Upper lobe of left lung (tissue), 6 donors: ENCODE measurements at regions not wholly inside any gene's neighbourhood (a gene's known extent, or its start where the extent isn't known, plus 50 kb on each side); places are given as distances from the start of the nearest gene placed in this dataset.

Source experiments
- ATAC-seq, 2 donors: fragments of 200-7000 bp; cut with Tn5 transposase; one replicate each; pipeline ENCODE4 v1.9.1; 2022; ENCODE audit warnings: mild to moderate bottlenecking in 2 of 2, moderate library complexity in 2 of 2; ENCODE audit not compliant: low FRiP score in 2 of 2
- DNase-seq, 2 donors: peaks; one replicate each; pipeline ENCODE4 v3.0.0-alpha.2; 2019 to 2020
- H3K27ac ChIP-seq, 4 donors: fragments of 200-600 bp; sonication (generic); one replicate each; pipeline ENCODE4 v1.5.1; 2016 to 2019
- H3K27me3 ChIP-seq, 4 donors: fragments of 200-600 bp; sonication (generic); one replicate each; pipeline ENCODE4 v1.5.1; 2017 to 2019
- H3K36me3 ChIP-seq, 4 donors: fragments of 200-600 bp; sonication (generic); one replicate each; pipeline ENCODE4 v1.5.1; 2016 to 2019
- H3K4me1 ChIP-seq, 4 donors: fragments of 200-600 bp; sonication (generic); one replicate each; pipeline ENCODE4 v1.5.1; 2018 to 2019
- H3K4me3 ChIP-seq, 4 donors: fragments of 200-600 bp; sonication (generic); one replicate each; pipeline ENCODE4 v1.5.1; 2017 to 2019; ENCODE audit warnings: mild to moderate bottlenecking in 2 of 4, moderate library complexity in 1 of 4
- H3K9me3 ChIP-seq, 4 donors: fragments of 200-600 bp; sonication (generic); one replicate each; pipeline ENCODE4 v1.5.1; 2018 to 2019
- CTCF ChIP-seq, 6 experiments: fragments of 450-650 bp in 4 of 6; fragments of 200-600 bp in 2 of 6; sonication (generic) in 2 of 6; IDR thresholded peaks; one replicate each; pipeline ENCODE4 v1.5.1; 2016 to 2019; ENCODE audit warnings: antibody characterized with exemption in 6 of 6
- EP300 ChIP-seq, 4 donors: sonication (generic); formaldehyde crosslinking; IDR thresholded peaks; one replicate each; pipeline ENCODE4 v1.5.1; 2017; ENCODE audit warnings: antibody characterized with exemption in 4 of 4, control low read depth in 2 of 4
- POLR2A ChIP-seq, 4 donors: fragments of 450-650 bp; IDR thresholded peaks; one replicate each; pipeline ENCODE4 v1.5.1; 2016 to 2017; ENCODE audit warnings: antibody characterized with exemption in 4 of 4, mild to moderate bottlenecking in 2 of 4
- POLR2AphosphoS5 ChIP-seq, 2 donors: sonication (generic); formaldehyde crosslinking; IDR thresholded peaks; one replicate each; pipeline ENCODE4 v1.5.1; 2017; ENCODE audit warnings: antibody characterized with exemption in 2 of 2
- WGBS, 2 donors: methylation state at CpG; one replicate each; pipeline ENCODE4 v1.1.5; 2017 to 2018; 5-methylcytosine and 5-hydroxymethylcytosine counted together
- donor health status: DM: no; HTN: no; CAD: no; lungs with moderate emphysema.
- donor health status: DM: no; HTN: yes; CAD: no; lungs with severe emphysema.

- Histone ChIP-seq H3K4me3 (no peak overlapping the region), H3K9me3 (no peaks in the 10 kb centered on the region), H3K4me1 (no peaks in the 10 kb centered on the region), H3K27me3 (no peaks in the 10 kb centered on the region), H3K36me3 (no peaks in the 10 kb centered on the region), H3K27ac (no peak overlapping the region)
- 63 to 73% methylated on average over 5 of the region's 5 CpGs for WGBS, 2 donors
- no peak for TF ChIP-seq CTCF (IDR thresholded peaks at IDR 0.05)
- no peak for TF ChIP-seq EP300 (IDR thresholded peaks at IDR 0.05)
- no peak for TF ChIP-seq POLR2A (IDR thresholded peaks at IDR 0.05)
- TF ChIP-seq POLR2AphosphoS5 (IDR thresholded peaks at IDR 0.05) = no peak
- DNase-seq (no peak), ATAC-seq (no peak)
Measured at GRCh38 chr4:179797738-179798137, 2355.5 kb upstream of the AGA start.

- Histone ChIP-seq H3K27me3 (no peaks in the 10 kb centered on the region), H3K36me3 (no peaks in the 10 kb centered on the region), H3K27ac (no peak overlapping the region), H3K4me1 (no peaks in the 10 kb centered on the region), H3K9me3 (no peaks in the 10 kb centered on the region), H3K4me3 (no peak overlapping the region)
- DNase-seq (no peak), ATAC-seq (no peak)
- 47 to 53% methylated on average over 1 of the region's 1 CpG for WGBS, 2 donors
- no peak for TF ChIP-seq POLR2AphosphoS5 (IDR thresholded peaks at IDR 0.05)
- TF ChIP-seq CTCF (IDR thresholded peaks at IDR 0.05) = no peak
- TF ChIP-seq POLR2A (IDR thresholded peaks at IDR 0.05) = no peak
- no peak for TF ChIP-seq EP300 (IDR thresholded peaks at IDR 0.05)
Measured at GRCh38 chr4:179803857-179804256, 2361.6 kb upstream of the AGA start.

- Histone ChIP-seq H3K27me3 (no peaks in the 10 kb centered on the region), H3K27ac (no peak overlapping the region), H3K9me3 (no peaks in the 10 kb centered on the region), H3K4me3 (no peak overlapping the region), H3K4me1 (no peaks in the 10 kb centered on the region), H3K36me3 (no peaks in the 10 kb centered on the region)
- 77 to 100% methylated on average over 1 of the region's 1 CpG for WGBS, 2 donors
- DNase-seq (no peak), ATAC-seq (no peak)
- TF ChIP-seq CTCF (IDR thresholded peaks at IDR 0.05) (no peak), POLR2AphosphoS5 (IDR thresholded peaks at IDR 0.05) (no peak)
Measured at GRCh38 chr4:179804440-179804839, 2362.2 kb upstream of the AGA start.

DNA sequence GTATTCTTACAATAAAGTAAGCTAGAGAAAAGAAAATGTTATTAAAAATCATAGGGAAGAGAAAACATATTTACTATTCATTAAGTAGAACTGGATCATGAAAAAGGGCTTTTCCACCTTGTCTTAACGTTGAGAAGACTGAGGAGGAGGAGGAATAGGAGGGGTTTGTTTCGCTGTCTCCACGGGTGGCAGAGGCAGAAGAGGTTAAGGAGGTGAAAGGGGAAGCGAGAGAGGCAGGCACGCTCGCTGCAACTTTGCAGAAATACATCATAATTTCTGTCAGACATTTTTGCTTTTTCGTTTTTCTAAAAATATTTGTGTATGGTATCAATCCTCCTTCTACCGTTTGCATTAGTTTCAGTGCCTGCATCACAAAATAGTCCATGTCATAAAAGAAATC lies 2375.1 kb upstream of the AGA start:
- no peak for DNase-seq
- TF ChIP-seq CTCF (IDR thresholded peaks at IDR 0.05) = no peak
- TF ChIP-seq POLR2A (IDR thresholded peaks at IDR 0.05) = no peak
- TF ChIP-seq POLR2AphosphoS5 (IDR thresholded peaks at IDR 0.05) = no peak
- TF ChIP-seq EP300 (IDR thresholded peaks at IDR 0.05) = no peak
- no peak overlapping the region for H3K27ac ChIP-seq
- 68 to 73% methylated on average over 8 of the region's 8 CpGs for WGBS, 2 donors
- peaks cover 0 to 4% (median 0%) of the 10 kb centered on the region in 4 donors for H3K9me3 ChIP-seq
- no peak overlapping the region for H3K4me3 ChIP-seq
- no peaks in the 10 kb centered on the region for H3K4me1 ChIP-seq
- H3K27me3 ChIP-seq = no peaks in the 10 kb centered on the region
- ATAC-seq = no peak
- H3K36me3 ChIP-seq = no peaks in the 10 kb centered on the region

DNA sequence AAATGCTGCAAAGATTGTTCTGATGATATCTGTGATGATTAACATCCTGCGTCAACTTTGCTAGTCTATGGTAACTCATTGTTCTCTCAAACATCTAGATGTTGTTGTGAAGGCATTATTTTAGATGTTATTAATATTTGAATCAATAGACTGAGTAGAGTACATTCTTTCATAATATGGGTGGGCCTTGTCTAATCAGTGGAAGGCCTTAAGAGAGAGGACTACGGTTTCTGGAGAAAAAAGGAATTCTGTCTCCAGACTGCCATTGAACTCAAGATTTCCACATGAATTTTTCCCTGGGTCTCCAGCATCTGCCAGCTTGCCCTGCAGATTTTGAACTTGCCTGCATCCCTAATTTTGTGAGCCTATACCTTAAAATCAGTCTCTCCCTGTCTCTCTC lies 2381.1 kb upstream of the AGA start:
- no peaks in the 10 kb centered on the region for H3K4me1 ChIP-seq
- H3K27ac ChIP-seq = no peak overlapping the region
- DNase-seq = no peak
- no peaks in the 10 kb centered on the region for H3K9me3 ChIP-seq
- no peak overlapping the region for H3K4me3 ChIP-seq
- 42 to 86% methylated on average over 2 of the region's 2 CpGs for WGBS, 2 donors
- H3K36me3 ChIP-seq = no peaks in the 10 kb centered on the region
- TF ChIP-seq CTCF (IDR thresholded peaks at IDR 0.05) = no peak
- TF ChIP-seq POLR2A (IDR thresholded peaks at IDR 0.05) = no peak
- TF ChIP-seq EP300 (IDR thresholded peaks at IDR 0.05) = no peak
- no peak for TF ChIP-seq POLR2AphosphoS5 (IDR thresholded peaks at IDR 0.05)
- ATAC-seq = no peak
- H3K27me3 ChIP-seq = no peaks in the 10 kb centered on the region
